ENCODE measurements at regions not wholly inside any gene's neighbourhood (a gene's known extent, or its start where the extent isn't known, plus 50 kb on each side); places are given as distances from the start of the nearest gene placed in this dataset.

GRCh38 chr21:41583274-41583790 is 75.4 kb upstream of the TMPRSS2 start:
- no peaks in the 10 kb centered on the region for H3K4me1 Mint-ChIP-seq
- Histone ChIP-seq H3K9me3 (ENCODE audit: control extremely low read depth in 1 of 3, control insufficient read depth in 2 of 3, insufficient read depth in 1 of 3, low read length in 2 of 3) (peaks cover 0 to 10% (median 6%) of the 10 kb centered on the region in 3 donors), H3K27me3 (replicated peaks in 1 of 4; ENCODE audit: control extremely low read depth in 1 of 4, control insufficient read depth in 3 of 4, insufficient read depth in 4 of 4, low read length in 3 of 4) (peaks cover 0 to 6% (median 0%) of the 10 kb centered on the region in 4 experiments), H3K79me2 (ENCODE audit: control insufficient read depth, insufficient read depth, low read length) (no peaks in the 10 kb centered on the region), H3K36me3 (replicated peaks in 1 of 2; ENCODE audit: control extremely low read depth in 1 of 2, control insufficient read depth in 1 of 2, extremely low read depth in 1 of 2, insufficient read depth in 2 of 2, low read length in 1 of 2) (no peaks in the 10 kb centered on the region), H3K9ac (ENCODE audit: low read length) (no peak overlapping the region), H4K20me1 (ENCODE audit: control insufficient read depth, insufficient read depth, low read length, poor library complexity, severe bottlenecking) (no peaks in the 10 kb centered on the region), H3K27ac (ENCODE audit: low read length in 2 of 2) (no peak overlapping the region), H3K4me2 (replicated peaks; ENCODE audit: low read depth, low read length, poor library complexity, severe bottlenecking) (no peak overlapping the region), H3K4me1 (ENCODE audit: control insufficient read depth in 2 of 2, insufficient read depth in 2 of 2, low read length in 2 of 2) (no peaks in the 10 kb centered on the region), H3K4me3 (ENCODE audit: control extremely low read depth in 1 of 5, extremely low read depth in 1 of 5, insufficient read depth in 1 of 5, low read depth in 2 of 5, low read length in 4 of 5) (no peak overlapping the region), H2AFZ (ENCODE audit: insufficient read depth, low read depth, low read length, poor library complexity, severe bottlenecking) (no peak overlapping the region)
- DNase-seq, result no peak
- CTCF ChIA-PET, result no interaction called here
- peaks cover 4% of the 10 kb centered on the region for H3K27me3 Mint-ChIP-seq
- no peak for ATAC-seq (ENCODE audit: low read depth)
- no peak for TF ChIP-seq CTCF (IDR thresholded peaks at IDR 0.05)
- TF ChIP-seq EZH2 (IDR thresholded peaks at IDR 0.05; ENCODE audit: borderline replicate concordance, insufficient read depth, low read depth, low read length, poor library complexity, severe bottlenecking), result no peak
- POLR2A ChIA-PET, result no interaction called here
- 82% methylated on average over 10 of the region's 10 CpGs for WGBS (ENCODE audit: insufficient coverage)
- H3K4me3 Mint-ChIP-seq, result no peak overlapping the region
- peaks cover 9% of the 10 kb centered on the region for H3K9me3 Mint-ChIP-seq (ENCODE audit: insufficient read depth)
- intact Hi-C loops (cut with micrococcal nuclease), result no loop called here
- no peak overlapping the region for H3K27ac Mint-ChIP-seq

GRCh38 chr21:41582866-41583265 is 74.9 kb upstream of the TMPRSS2 start:
- H3K4me1 ChIP-seq (ENCODE audit: control insufficient read depth in 2 of 2, insufficient read depth in 2 of 2, low read length in 2 of 2), result no peaks in the 10 kb centered on the region
- POLR2A ChIA-PET, result no interaction called here
- H3K9ac ChIP-seq (ENCODE audit: low read length), result no peak overlapping the region
- H3K36me3 ChIP-seq (replicated peaks in 1 of 2; ENCODE audit: control extremely low read depth in 1 of 2, control insufficient read depth in 1 of 2, extremely low read depth in 1 of 2, insufficient read depth in 2 of 2, low read length in 1 of 2), result no peaks in the 10 kb centered on the region
- peaks cover 0 to 10% (median 10%) of the 10 kb centered on the region in 3 donors for H3K9me3 ChIP-seq (ENCODE audit: control extremely low read depth in 1 of 3, control insufficient read depth in 2 of 3, insufficient read depth in 1 of 3, low read length in 2 of 3)
- WGBS (ENCODE audit: insufficient coverage), result 86% methylated on average over 5 of the region's 7 CpGs
- H3K79me2 ChIP-seq (ENCODE audit: control insufficient read depth, insufficient read depth, low read length), result no peaks in the 10 kb centered on the region
- no peak overlapping the region for H2AFZ ChIP-seq (ENCODE audit: insufficient read depth, low read depth, low read length, poor library complexity, severe bottlenecking)
- TF ChIP-seq EZH2 (IDR thresholded peaks at IDR 0.05; ENCODE audit: borderline replicate concordance, insufficient read depth, low read depth, low read length, poor library complexity, severe bottlenecking) (no peak), CTCF (IDR thresholded peaks at IDR 0.05) (no peak)
- H4K20me1 ChIP-seq (ENCODE audit: control insufficient read depth, insufficient read depth, low read length, poor library complexity, severe bottlenecking), result no peaks in the 10 kb centered on the region
- H3K27me3 ChIP-seq (replicated peaks in 1 of 4; ENCODE audit: control extremely low read depth in 1 of 4, control insufficient read depth in 3 of 4, insufficient read depth in 4 of 4, low read length in 3 of 4), result peaks cover 0 to 6% (median 0%) of the 10 kb centered on the region in 4 experiments
- no peak overlapping the region for H3K27ac Mint-ChIP-seq
- no peak overlapping the region for H3K4me3 Mint-ChIP-seq
- peaks cover 4% of the 10 kb centered on the region for H3K27me3 Mint-ChIP-seq
- ATAC-seq (ENCODE audit: low read depth) (no peak), DNase-seq (no peak)
- H3K9me3 Mint-ChIP-seq (ENCODE audit: insufficient read depth), result peaks cover 9% of the 10 kb centered on the region
- H3K4me2 ChIP-seq (replicated peaks; ENCODE audit: low read depth, low read length, poor library complexity, severe bottlenecking), result no peak overlapping the region
- H3K27ac ChIP-seq (ENCODE audit: low read length in 2 of 2), result no peak overlapping the region
- no peak overlapping the region for H3K4me3 ChIP-seq (ENCODE audit: control extremely low read depth in 1 of 5, extremely low read depth in 1 of 5, insufficient read depth in 1 of 5, low read depth in 2 of 5, low read length in 4 of 5)
- H3K4me1 Mint-ChIP-seq, result no peaks in the 10 kb centered on the region
- CTCF ChIA-PET, result no interaction called here
- intact Hi-C loops (cut with micrococcal nuclease), result no loop called here
